A549 (cell line): ENCODE measurements at regions not wholly inside any gene's neighbourhood (a gene's known extent, or its start where the extent isn't known, plus 50 kb on each side); places are given as distances from the start of the nearest gene placed in this dataset.

Source experiments
- ATAC-seq, 2 experiments: fragments of 200-7000 bp in 1 of 2; fragments of >200 bp in 1 of 2; cut with Nextera tagmentation in 1 of 2; cut with Tn5 transposase in 1 of 2; 3 replicates each; pipeline versions ENCODE4 v1.8.0 to v1.9.1; 2018 to 2020; ENCODE audit warnings: mild to moderate bottlenecking in 1 of 2, moderate library complexity in 1 of 2
- CTCF ChIA-PET: fragments of 300-600 bp; sonication (Branson Sonifier 250); formaldehyde crosslinking; extraction: SDS; loops from one replicate; lab custom pipeline; 2021; ENCODE audit warnings: antibody characterized with exemption, inconsistent platforms; lab: Yijun Ruan, JAX
- POLR2A ChIA-PET: fragments of 350-600 bp; formaldehyde crosslinking; extraction: SDS; loops from one replicate; lab custom pipeline; 2021; ENCODE audit warnings: antibody characterized with exemption, inconsistent platforms; lab: Yijun Ruan, JAX
- DNase-seq, 2 experiments: peaks; one replicate each; pipeline versions ENCODE4 v3.0.0 to v3.0.0-alpha.2; 2011 to 2016; ENCODE audit warnings: low read depth in 1 of 2, low spot score in 1 of 2
- FAIRE-seq: peaks from 2 replicates; lab custom pipeline; 2011; peaks lifted over from hg19 to GRCh38; lab: Jason Lieb, UNC
- H3K27ac ChIP-seq, 2 experiments: fragments of >200 bp; sonication (Bioruptor Twin); formaldehyde crosslinking; 3 replicates each; pipeline ENCODE4 v1.5.1; 2016 to 2017
- H3K4me1 ChIP-seq: fragments of >200 bp; sonication (Bioruptor Twin); formaldehyde crosslinking; 3 replicates; pipeline ENCODE4 v1.6.1; 2016
- H3K4me2 ChIP-seq: fragments of >200 bp; sonication (Bioruptor Twin); formaldehyde crosslinking; 3 replicates; pipeline ENCODE4 v1.6.1; 2016
- H3K4me3 ChIP-seq: fragments of >200 bp; sonication (Bioruptor Twin); formaldehyde crosslinking; 3 replicates; pipeline ENCODE4 v1.5.1; 2016
- H3K9me3 ChIP-seq: fragments of >200 bp; sonication (Bioruptor Twin); formaldehyde crosslinking; 3 replicates; pipeline ENCODE4 v1.6.1; 2016
- EHMT2 ChIP-seq: fragments of 200-600 bp; sonication (generic); IDR thresholded peaks from 2 replicates; pipeline ENCODE4 v1.6.1; 2016; ENCODE audit warnings: antibody characterized with exemption, low read depth, mild to moderate bottlenecking, moderate library complexity
- ESRRA ChIP-seq: fragments of 150-350 bp; IDR thresholded peaks from 2 replicates; pipeline ENCODE4 v1.6.1; 2014; ENCODE audit warnings: mild to moderate bottlenecking, low read length, borderline replicate concordance
- MYC ChIP-seq: IDR thresholded peaks from 2 replicates; pipeline ENCODE4 v1.6.1; 2012; ENCODE audit warnings: mild to moderate bottlenecking, inconsistent platforms, low read length, improper control_type of control experiment, borderline replicate concordance
- WGBS: methylation state at CpG from one replicate; pipeline ENCODE4 v1.1.6; 2017; ENCODE audit errors: missing lambda C conversion rate; 5-methylcytosine and 5-hydroxymethylcytosine counted together

GRCh38 chr6:11282875-11283274, 50.4 kb upstream of the NEDD9 start:
- no peak for TF ChIP-seq ESRRA
- TF ChIP-seq MYC, result no peak
- no peak for TF ChIP-seq EHMT2
- 83% methylated on average over 5 of the region's 5 CpGs for WGBS
- FAIRE-seq, result no peak
- ATAC-seq, result no peak
- H3K4me3 ChIP-seq, result no peak overlapping the region
- ChIA-PET CTCF (interaction anchor here (0.7 kb wide), 1 partner anchor 118 kb away, joined by 3 read pairs; no protein-coding TSS in a partner anchor), POLR2A (no interaction called here)
- H3K4me2 ChIP-seq, result no peak overlapping the region
- no peak for DNase-seq
- H3K9me3 ChIP-seq, result peaks cover 7% of the 10 kb centered on the region; the same call in 1 of the 3 replicates
- H3K4me1 ChIP-seq, result peaks cover 8% of the 10 kb centered on the region
- no peak overlapping the region for H3K27ac ChIP-seq
